ENCODE measurements at regions not wholly inside any gene's neighbourhood (a gene's known extent, or its start where the extent isn't known, plus 50 kb on each side); places are given as distances from the start of the nearest gene placed in this dataset.

GRCh38 chr2:7574385-7574784 is 657.2 kb downstream of the RNF144A start:
- H3K4me3 ChIP-seq, result no peak overlapping the region
- H3K4me1 ChIP-seq, result no peaks in the 10 kb centered on the region
- WGBS, 2 donors (ENCODE audit: low coverage in 1 of 2), result 56 to 63% methylated on average over 3 to 4 of the region's 4 CpGs
- in situ Hi-C loops (cut with MboI; ENCODE audit: low pct_ligation_motif_present in 1 of 4, low pct_unique_long_range_greater_than_20kb in 1 of 4, low sequenced_read_pairs in 3 of 4) (no loop called here), intact Hi-C loops (cut with DNase I; ENCODE audit: low total_unique reads) (no loop called here)
- no peak overlapping the region for H3K27ac ChIP-seq
- no peaks in the 10 kb centered on the region for H3K36me3 ChIP-seq
- DNase-seq, result no peak
- no peak for TF ChIP-seq POLR2A (IDR thresholded peaks at IDR 0.05)
- TF ChIP-seq POLR2AphosphoS5 (IDR thresholded peaks at IDR 0.05), result no peak
- TF ChIP-seq EP300 (IDR thresholded peaks at IDR 0.05; ENCODE audit: low read depth), result no peak
- TF ChIP-seq CTCF (IDR thresholded peaks at IDR 0.05), result no peak
- no peaks in the 10 kb centered on the region for H3K27me3 ChIP-seq
- no peaks in the 10 kb centered on the region for H3K9me3 ChIP-seq

GRCh38 chr2:7577769-7578168 is 660.6 kb downstream of the RNF144A start:
- H3K4me1 ChIP-seq, result no peaks in the 10 kb centered on the region
- intact Hi-C loops (cut with DNase I; ENCODE audit: low total_unique reads) (no loop called here), in situ Hi-C loops (cut with MboI; ENCODE audit: low pct_ligation_motif_present in 1 of 4, low pct_unique_long_range_greater_than_20kb in 1 of 4, low sequenced_read_pairs in 3 of 4) (no loop called here)
- H3K4me3 ChIP-seq, result no peak overlapping the region
- DNase-seq, result no peak
- H3K9me3 ChIP-seq, result no peaks in the 10 kb centered on the region
- H3K36me3 ChIP-seq, result no peaks in the 10 kb centered on the region
- H3K27me3 ChIP-seq, result no peaks in the 10 kb centered on the region
- H3K27ac ChIP-seq, result no peak overlapping the region
- TF ChIP-seq CTCF (IDR thresholded peaks at IDR 0.05) (no peak), POLR2A (IDR thresholded peaks at IDR 0.05) (no peak), EP300 (IDR thresholded peaks at IDR 0.05; ENCODE audit: low read depth) (no peak), POLR2AphosphoS5 (IDR thresholded peaks at IDR 0.05) (no peak)
- 97% methylated on average over 1 of the region's 1 CpG; no CpG with 5 or more reads in 1 of the 2 donors for WGBS, 2 donors (ENCODE audit: low coverage in 1 of 2)

- Histone ChIP-seq H3K27ac (no peak overlapping the region), H3K9me3 (no peaks in the 10 kb centered on the region), H3K4me3 (no peak overlapping the region), H3K36me3 (no peaks in the 10 kb centered on the region), H3K27me3 (no peaks in the 10 kb centered on the region), H3K4me1 (no peaks in the 10 kb centered on the region)
- intact Hi-C loops (cut with DNase I; ENCODE audit: low total_unique reads), result no loop called here
- TF ChIP-seq CTCF (IDR thresholded peaks at IDR 0.05) (no peak), POLR2A (IDR thresholded peaks at IDR 0.05) (no peak), POLR2AphosphoS5 (IDR thresholded peaks at IDR 0.05) (no peak), EP300 (IDR thresholded peaks at IDR 0.05; ENCODE audit: low read depth) (no peak)
- in situ Hi-C loops (cut with MboI; ENCODE audit: low pct_ligation_motif_present in 1 of 4, low pct_unique_long_range_greater_than_20kb in 1 of 4, low sequenced_read_pairs in 3 of 4), result no loop called here
- no peak for DNase-seq
Measured at GRCh38 chr2:7584017-7584416, 666.8 kb downstream of the RNF144A start.

GRCh38 chr2:7586898-7587297 is 669.7 kb downstream of the RNF144A start:
- H3K36me3 ChIP-seq, result no peaks in the 10 kb centered on the region
- TF ChIP-seq EP300 (IDR thresholded peaks at IDR 0.05; ENCODE audit: low read depth) (no peak), POLR2A (IDR thresholded peaks at IDR 0.05) (no peak), POLR2AphosphoS5 (IDR thresholded peaks at IDR 0.05) (no peak), CTCF (IDR thresholded peaks at IDR 0.05) (no peak)
- in situ Hi-C loops (cut with MboI; ENCODE audit: low pct_ligation_motif_present in 1 of 4, low pct_unique_long_range_greater_than_20kb in 1 of 4, low sequenced_read_pairs in 3 of 4) (no loop called here), intact Hi-C loops (cut with DNase I; ENCODE audit: low total_unique reads) (no loop called here)
- H3K9me3 ChIP-seq, result no peaks in the 10 kb centered on the region
- no peak for DNase-seq
- no peak overlapping the region for H3K27ac ChIP-seq
- no peaks in the 10 kb centered on the region for H3K4me1 ChIP-seq
- WGBS, 2 donors (ENCODE audit: low coverage in 1 of 2), result 88 to 91% methylated on average over 3 to 4 of the region's 4 CpGs
- no peak overlapping the region for H3K4me3 ChIP-seq
- no peaks in the 10 kb centered on the region for H3K27me3 ChIP-seq
